IPS DF 19.7 (cell line): ENCODE measurements at regions not wholly inside any gene's neighbourhood (a gene's known extent, or its start where the extent isn't known, plus 50 kb on each side); places are given as distances from the start of the nearest gene placed in this dataset.

Experiments used
- DNase-seq: peaks from one replicate; pipeline ENCODE4 v3.0.0-alpha.2; 2013; ENCODE audit warnings: low read depth, low spot score

DNA sequence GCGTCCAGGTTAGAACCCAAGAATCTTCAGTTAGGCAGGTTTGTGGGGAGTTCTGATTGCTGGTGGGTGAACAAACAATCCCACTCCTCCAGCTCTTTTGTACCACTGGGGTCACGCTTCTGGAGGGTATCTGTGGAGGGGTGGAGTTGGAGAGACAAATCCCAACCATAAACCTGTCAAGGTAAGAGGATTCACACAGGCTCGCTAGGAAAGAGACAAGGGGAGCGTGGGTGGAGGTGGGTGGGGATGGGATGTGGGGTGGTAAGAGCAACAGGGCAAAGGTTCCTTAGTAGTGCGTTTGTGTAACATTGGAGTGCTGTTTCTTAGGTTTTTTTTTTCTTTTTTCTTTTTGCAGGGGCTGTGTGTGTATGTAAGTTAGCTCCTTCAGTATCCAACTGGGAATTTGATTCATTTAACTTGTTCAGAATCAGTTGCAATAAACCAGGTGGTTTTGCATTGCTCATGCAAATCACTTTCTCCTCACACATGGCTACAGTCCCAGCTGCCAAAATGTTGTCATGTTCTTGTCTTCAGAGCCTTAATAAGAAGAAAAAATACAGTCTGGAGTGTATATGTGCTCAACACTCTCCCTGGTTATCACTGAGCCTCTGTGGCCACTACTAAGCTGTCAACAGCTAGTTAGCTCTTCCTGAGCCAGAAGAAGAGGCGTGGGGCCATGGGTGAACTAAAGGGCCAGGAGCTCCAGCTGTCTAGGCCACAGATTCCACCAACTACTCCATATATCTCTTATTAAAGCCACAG lies 164.0 kb upstream of the RAD23B start:
- no peak for DNase-seq

DNA sequence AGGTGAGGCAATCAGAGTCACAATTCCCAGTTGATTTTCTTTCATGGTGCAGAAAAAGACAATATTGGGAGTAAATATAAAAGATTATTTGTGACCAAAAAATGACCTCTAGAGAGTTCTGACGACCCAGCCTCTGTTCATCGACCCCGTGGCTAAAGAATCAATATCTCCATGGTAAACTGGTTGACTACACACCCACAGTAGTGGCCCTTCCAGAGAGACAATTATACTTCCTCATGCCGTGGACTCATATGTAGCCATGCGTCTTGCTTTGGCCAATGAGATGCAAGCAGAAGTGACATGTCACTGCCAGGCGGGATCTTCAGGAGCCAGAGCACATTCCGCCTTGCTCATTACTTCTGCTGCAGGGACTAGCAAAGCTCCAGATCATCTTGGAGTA lies 163.3 kb upstream of the RAD23B start:
- DNase-seq, result no peak

DNA sequence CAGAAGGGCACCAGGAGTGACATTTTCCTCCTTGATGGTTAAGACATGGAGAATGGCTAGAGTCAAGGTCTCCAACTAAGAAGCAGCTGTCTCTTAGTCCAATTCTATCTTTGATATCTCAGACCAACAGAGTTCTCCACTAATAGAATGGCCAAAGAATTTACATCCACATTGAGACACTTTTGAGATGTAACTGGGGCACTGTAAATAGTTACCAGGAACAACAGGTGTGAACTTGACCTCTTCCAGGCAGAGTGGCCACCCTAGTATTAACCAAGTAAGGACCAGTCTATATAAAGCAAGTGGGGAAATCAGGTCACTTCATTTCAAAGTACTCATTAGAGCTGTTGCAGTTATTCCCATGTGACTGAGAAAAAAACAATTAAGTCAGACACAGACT lies 159.7 kb upstream of the RAD23B start:
- DNase-seq, result no peak

DNA sequence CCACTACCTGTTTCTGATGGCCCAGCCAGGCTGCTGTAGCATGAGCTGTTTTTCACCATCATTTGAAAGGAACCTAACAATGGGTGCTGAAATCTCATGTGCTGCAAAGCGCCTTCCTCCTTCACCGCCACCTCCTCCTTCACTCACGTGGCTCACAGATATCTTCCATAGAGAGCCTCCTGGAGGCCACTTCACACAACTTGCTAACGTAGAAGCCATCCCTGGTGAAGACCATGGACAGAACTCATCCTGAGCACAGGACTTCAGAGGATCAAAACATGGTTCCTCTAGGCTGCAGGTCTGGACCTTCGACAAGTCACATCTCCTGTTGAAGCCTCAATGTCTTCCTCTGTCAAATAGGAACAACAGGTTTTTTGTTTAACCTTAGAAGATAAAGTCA lies 155.5 kb upstream of the RAD23B start:
- no peak for DNase-seq

DNA sequence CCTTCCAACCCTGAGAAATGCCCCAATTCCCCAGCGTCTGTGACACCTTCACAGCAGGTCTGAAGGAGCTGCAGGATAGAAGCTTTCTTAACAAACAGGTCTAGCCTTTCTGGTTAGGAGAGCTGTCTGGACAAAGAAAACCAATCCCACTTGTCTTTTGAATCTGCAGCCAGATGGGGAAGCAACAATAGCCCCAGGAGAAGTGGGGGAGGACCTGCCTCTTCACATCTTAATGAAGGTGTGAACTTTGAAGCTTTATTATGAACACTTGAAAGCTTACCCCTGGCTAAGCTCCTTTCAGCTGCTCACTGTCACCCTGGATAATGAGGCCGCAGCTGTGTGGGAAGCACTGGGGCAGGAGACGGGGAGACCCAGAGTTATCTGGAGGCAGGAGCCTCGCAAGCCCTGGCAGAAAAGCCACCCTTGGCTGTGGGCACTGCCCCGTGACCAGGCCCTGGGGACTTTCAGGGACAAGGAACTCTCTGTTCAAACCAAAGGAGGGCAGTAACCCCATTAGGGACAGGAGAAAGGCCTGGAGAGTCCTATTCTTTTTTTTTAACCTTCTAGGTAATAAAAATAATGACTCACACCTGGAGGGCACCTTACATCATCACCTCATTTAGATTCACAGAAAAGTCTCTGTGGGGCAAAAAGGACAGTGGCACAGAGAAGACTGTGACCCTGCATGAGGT lies 151.8 kb upstream of the RAD23B start:
- DNase-seq, result no peak

DNA sequence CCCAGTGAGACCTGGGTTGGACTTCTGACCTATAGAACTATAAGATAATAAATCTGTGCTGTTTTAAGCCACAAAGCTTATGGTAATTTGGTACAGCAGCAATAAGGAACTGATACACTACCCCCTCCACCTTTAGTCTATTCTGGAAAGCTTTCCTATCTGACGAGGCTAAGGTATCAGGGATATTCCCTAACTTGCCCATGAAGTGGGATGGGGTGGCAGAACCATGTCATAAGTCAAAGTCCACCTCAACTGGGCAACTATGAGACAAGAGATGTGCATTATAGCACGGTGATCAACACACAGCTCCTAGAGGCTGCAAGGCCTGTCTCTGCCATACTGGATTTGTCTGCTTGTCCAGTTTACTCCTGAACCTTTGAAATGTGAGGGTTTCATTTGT lies 146.8 kb upstream of the RAD23B start:
- no peak for DNase-seq

DNA sequence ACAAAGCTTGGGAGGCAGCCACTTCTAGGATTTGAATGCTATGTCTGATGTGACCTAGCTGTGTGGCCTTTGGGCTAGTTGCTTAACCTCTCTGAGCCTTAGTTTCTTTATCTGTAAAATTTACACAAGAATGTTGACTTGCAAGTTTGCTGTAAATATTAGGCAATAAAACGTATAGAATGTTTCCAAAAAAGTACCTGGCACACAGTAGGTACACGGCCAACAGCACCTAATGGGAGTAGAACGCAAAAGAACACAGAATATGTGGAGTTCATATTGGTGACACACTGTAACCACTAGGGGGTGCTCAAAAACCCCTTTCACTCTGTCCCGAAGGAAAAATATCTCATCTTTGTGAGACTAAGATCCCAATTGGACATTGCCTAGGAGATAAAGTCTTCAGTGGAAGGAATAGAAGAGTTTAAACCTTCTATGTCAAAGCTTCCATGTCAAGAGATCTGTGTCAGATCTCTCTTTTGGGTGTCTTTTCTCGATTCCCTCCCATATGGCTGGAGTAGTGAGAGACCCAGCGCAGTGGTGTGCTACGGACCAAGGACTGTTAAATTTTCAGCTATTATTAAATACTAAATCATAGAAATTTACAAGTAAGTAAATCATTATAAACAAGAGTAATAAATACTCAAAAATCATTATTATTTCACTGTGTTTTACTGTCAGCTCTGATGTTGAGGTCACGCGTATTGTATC lies 145.4 kb upstream of the RAD23B start:
- no peak for DNase-seq

DNA sequence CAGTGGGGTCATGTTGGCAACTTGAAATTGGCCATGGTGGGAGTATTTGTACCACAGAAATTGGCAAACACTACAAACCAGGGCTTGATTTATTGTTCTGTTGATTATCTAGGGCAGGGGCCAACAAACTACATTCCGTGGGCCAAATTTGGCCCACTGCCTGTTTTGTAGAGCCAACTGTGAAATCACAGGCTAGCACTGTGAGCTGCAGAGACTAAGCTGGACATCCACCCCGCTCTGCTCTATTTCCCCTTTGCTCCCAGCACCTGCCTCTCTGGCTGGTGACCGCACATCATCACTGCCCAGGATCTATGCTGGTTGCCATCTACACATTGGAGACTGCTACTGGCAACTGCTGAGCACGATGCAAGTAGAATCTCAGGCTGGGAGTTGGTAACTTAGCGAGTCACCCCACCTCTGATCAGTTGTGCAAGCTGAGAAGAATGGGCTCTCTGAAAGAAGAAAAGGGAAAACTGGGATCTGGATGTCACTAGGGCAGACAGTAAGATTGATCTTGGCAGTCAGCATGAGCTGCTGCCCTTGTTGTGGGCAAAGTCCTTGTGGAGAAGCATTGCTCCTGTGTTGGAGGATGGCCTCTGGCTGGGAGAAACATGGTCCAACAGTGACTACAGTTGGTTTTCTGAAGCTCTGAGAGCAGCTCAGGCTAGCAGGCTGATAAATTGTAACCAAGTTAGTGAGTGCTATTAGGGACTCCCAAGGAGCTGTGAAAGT lies 144.7 kb upstream of the RAD23B start:
- DNase-seq, result no peak

DNA sequence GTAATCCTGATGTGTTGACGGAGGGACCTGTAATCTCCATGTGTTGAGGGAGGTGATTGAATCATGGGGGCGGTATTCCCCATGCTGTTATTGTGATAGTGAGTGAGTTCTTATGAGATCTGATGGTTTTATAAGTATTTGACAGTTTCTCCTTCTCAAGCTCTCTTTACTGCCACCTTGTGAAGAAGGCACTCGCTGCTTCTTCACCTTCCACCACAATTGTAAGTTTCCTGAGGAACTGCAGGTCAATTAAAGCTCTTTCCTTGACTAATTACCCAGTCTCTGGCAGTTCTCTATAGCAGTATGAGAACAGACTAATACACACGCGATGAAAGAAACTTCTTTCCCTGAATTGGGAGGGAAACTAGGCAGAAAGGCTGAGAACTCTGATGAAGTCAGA lies 141.1 kb upstream of the RAD23B start:
- DNase-seq, result no peak

DNA sequence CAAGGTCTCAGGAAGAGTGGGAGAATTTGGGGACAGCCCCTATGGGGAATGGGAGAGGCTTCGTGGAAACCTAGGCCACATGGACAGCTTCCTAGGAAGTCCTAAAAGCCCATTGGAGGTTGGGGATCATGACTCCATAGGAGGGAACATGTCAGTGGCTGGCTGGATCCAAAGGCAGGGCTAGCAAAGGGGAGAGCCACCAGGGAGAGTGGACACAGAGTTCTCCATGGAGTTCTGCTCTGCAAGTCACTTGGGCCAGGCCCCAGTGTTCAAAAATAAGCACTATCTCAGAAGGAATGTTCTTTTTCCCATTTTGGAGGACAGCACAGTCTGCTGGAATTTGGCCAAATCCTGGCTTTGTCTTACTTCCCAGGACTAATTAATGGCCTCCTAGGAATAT lies 140.6 kb upstream of the RAD23B start:
- no peak for DNase-seq

DNA sequence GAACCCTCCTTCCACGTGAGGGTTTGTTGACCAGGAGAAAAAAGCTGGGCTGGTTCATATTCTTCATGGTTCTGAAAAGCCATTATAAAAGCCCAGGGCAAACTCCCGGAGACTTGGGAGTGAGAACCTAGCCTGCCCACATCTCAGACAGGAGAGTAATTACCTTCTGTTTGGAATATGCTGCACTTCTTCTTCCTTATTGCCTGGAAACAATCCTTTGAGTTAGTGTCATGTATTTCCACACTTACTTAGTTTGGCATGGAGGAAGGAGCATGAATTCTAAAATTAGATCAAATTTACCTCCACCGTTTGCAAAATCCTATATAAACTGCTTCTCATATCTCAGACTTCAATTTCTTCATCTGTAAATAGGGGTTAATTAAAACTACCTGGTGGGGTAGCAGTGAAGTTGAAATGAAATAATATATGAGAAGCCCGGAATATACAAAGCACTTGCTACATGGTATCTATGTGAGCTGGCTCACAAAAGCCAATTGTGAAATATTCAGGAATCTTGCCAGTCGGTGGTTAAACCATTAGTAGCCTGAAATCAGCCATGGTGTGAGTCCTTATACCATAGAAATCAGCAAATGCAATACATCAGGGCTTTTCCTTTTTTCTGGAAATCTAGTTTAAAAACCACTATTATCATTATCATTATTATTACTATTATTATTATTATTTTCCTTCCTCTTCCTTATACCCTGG lies 140.0 kb upstream of the RAD23B start:
- DNase-seq, result no peak

DNA sequence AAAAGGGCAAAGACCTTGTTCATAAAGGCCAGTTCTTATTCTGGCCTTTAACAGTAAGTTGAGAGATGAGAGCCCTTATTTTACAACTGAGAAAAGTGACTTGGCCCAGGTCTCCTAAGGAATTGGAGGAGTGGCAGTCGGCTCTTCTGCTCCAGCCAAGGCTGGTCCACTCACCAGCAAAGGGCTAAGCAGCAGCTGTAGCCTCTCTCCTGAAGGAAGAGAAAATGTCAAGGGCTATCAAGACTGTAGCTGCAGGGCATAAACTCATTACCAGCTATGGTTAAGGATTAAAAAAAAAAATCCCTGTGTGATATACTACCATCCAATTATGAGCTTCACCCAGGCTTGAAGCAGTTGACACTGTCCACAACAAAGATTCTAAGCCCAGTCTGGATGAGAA lies 138.6 kb upstream of the RAD23B start:
- no peak for DNase-seq

DNA sequence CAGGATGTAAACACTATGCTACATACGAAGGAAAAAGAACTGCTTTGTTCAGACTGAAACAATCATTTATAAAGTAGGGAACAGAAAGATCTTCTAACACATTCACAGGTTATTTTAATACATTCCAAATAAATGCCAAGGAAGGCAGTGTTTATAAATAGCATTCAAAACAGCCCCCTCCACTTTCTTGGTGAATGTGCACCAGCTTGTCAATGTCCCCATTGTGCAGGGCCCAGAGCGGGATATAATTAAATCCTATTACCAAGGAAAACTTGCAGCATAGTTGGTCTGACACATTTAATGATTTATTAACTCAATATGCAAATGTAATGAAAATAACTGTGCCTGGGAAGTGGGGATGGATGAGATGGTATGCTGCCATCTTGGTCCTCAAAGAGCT lies 135.9 kb upstream of the RAD23B start:
- no peak for DNase-seq

DNA sequence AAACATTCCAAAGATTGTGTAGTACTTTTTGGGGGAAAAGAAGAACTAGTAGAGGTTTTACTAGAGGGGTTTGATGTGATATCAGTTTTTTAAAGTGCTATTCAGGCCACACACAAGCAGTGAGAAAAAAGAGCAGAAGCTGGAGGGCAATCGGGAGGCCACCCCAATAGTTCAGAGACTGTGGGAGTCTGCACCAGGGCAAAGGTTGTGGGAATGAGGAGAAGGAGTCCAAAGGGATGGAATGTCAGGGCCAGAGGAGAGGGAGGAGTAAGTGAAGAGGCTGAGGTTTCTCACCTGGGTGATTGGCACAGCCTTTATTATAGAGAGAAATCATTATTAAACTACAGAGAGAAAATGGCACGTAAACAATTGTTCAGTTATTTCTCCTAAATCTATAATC lies 134.9 kb upstream of the RAD23B start:
- no peak for DNase-seq

DNA sequence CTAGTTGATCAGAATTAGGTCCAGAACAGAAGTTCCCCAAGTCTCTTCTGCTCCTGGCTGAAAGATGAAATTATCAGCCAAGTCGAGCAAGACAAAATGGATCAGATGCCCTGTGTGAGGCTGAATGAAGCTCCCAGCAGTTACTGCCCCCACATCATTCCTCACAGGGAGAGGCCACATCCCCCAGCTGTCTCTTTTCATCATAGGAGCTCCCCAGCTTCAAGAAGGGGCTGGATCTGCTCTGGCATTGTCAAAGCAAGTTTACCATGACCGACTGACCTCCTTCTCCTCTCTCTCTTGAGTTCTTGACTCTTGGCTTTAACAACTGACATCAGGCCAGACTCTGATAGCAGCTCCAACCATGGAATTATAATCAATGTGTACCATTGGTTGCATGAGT lies 133.3 kb upstream of the RAD23B start:
- DNase-seq, result no peak

DNA sequence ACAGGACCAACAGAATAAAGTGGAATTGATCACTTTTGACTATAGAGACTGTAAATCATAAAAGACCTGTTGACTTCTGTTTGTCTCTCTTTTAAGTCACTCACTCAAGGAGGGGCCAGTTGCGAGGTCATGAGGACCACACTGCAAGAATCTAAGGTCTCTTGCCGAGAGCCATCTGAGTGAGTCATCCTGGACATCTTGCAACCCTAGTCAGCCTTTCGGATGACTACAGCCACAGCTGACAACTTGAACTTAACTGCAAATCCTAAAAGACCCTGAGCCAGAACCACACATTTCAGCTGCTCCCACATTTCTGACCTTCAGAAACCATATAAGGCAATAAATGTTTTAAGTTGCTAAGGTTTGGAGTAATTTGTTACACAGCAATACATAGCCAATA lies 129.7 kb upstream of the RAD23B start:
- DNase-seq, result no peak

DNA sequence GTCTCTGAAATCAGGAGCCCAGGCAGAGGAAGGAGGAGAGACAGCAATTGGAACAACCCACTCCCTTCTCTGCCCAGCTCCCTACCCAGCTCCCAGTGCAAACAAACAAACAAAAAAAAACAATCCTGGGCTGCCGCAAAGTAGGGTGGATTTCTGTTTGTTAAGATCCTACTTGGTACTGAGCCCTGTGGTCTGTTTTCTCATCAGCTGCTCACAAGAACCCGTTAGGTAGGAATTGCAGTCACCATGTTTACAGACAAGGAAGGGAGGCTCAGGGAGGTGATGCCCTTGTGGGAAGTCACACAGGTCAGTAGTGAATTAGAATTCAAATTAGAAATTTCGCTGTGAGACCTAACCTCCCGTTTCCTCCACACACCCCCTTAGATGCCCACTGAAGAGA lies 128.8 kb upstream of the RAD23B start:
- DNase-seq, result no peak

DNA sequence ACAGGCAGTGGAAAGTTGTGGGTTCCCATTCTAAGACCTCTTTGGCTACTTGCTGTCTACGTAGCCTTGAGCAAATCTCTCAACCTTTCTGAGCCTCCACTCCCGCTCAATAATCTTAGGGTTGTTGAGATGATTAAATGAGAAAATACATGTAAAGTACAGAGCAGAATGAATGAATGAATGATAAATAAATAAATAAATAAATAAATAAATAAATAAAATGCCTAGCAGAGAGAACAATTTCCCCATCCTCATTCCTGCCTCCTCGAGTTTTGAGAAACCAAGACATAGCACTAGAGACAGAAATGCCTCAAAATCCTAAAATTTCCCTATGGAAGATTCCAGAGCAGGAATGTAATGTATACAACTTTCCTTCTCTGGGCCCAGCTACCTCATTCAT lies 128.3 kb upstream of the RAD23B start:
- DNase-seq, result no peak

DNA sequence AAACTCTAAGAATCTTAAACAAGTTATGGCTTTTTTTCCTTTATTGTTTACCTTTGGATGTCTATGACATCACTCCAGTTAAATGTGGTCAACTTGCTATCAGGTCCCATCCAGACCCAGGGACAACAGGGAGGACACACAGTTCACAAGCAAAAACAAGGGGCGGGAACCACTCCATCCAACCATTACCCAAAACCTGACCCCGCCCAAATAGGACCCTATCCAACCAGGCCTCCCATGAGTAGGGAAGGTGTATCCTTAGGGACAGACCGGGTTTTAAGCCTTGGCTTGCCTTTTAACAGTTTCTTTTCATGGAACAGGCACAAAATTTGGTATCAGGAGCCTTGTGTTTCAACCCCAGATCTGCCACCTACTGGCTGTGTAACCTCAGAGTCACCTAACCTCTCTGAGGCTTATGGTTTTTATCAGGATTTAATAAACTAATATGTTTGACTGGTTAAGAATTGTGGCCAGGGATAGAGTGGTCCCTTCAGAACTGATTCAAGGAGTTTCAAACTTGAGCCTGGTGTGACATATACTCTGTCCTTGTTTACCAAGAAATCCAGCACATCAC lies 127.7 kb upstream of the RAD23B start:
- no peak for DNase-seq

DNA sequence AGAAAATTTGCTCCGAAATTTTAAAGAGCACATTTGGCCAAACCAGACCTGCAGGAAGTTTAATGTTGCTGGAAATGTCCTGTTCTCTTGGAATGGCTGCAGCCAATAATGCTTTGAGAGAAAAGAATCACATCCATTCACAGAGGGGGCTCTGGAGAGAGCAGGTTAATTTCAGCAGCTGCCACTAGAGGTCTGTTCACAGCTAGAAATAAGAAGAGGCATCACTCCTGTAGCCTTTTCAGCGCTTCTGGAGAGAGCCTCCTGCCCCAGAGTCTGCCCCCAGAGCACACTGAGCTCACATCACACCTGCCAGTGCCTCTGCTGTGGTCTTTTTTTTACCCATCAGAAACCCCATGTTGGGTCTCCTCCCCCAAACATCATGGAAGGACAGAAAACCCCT lies 124.8 kb upstream of the RAD23B start:
- DNase-seq, result peak; percentile 59

DNA sequence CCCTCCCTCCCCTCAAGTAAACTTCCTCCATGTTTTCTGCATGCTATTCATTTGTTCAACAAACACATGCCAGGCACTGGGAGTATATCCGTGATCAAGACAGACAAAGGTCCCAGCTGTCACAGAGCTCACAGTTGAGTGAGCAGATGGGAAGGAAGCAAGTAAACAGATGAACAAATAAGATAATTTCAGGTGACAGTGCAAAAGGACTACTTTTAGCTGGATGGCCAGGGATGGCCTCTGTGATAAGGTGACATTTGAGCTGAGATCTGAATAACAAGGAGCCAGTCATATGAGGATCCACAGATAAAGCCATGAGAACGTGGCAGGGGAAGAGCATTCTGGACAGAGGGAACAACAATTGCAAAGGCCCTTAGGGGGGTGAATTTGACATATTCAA lies 121.7 kb upstream of the RAD23B start:
- DNase-seq, result no peak
